CD4-positive, alpha-beta T cell treated with Interleukin-4 for 4 hours (primary cell): ENCODE measurements at regions not wholly inside any gene's neighbourhood (a gene's known extent, or its start where the extent isn't known, plus 50 kb on each side); places are given as distances from the start of the nearest gene placed in this dataset.
"Not testable (repeated sequence)": the region's sequence is repeated elsewhere in the genome, so short reads cannot be mapped to it uniquely, and the experiment has no call there.

Experiments
- DNase-seq: peaks from one replicate; pipeline ENCODE4 v3.0.0-alpha.2; 2020

DNA sequence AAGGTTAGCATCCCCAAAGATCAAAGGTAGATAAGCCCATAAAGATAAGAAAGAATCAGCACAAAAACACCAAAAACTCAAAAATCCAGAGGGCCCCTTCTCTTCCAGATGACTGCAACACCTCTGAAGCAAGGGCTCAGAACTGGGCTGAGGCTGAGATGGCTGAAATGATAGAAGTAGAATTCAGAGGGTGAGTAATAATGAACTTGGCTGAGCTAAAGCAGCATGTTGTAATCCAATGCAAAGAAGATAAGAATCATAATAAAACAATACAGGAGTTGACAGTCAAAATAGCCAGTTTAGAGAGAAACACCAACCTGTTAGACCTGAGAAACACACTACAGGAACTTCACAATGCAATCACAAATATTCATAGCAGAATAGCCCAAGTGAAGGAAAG, 406.9 kb upstream of the CXADR start:
- no peak for DNase-seq

- DNase-seq = no peak
Measured at GRCh38 chr21:17114045-17114444, 398.8 kb upstream of the CXADR start.

- no peak for DNase-seq
Measured at GRCh38 chr21:17118638-17119384, 394.0 kb upstream of the CXADR start.

- DNase-seq = no peak
Measured at GRCh38 chr21:17119466-17120297, 393.2 kb upstream of the CXADR start.

- not testable (repeated sequence) for DNase-seq
Measured at GRCh38 chr21:17127395-17127794, 385.4 kb upstream of the CXADR start.

DNA sequence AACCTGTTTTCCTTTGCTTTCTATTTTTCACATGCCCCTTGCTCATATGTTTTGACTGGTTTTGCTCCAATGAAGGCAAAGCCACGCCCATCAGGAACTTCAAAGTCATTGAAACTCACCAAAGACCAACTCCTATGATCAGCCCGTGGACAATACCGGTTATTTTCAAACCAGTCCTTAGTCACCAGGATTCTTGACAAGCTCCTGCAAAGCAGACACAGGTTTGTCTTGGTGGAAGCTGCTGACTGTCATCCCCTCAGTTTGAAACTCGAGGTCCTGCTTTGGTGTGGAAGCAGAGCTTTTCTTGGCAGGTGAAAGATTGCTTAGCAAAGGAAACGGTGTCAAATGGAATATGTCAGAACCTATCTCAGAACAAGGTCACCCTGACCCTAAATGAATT, 384.7 kb upstream of the CXADR start:
- no peak for DNase-seq

DNA sequence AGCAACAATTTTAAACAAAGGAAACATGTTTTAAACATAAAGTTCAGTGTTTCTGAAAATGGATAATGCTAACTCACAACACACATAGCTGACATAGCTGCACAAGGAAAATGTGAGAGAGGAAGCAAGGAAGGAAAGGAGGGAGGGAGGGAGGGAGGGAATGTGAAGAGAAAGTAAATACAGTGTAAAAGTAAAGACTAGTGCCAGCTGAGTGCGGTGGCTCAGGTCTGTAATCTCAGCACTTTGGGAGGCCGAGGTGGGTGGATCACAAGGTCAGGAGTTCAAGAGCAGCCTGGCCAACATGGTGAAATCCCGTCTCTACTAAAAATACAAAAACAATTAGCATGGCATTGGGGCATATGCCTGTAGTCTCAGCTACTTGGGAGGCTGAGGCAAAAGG, 373.7 kb upstream of the CXADR start:
- not testable (repeated sequence) for DNase-seq

DNA sequence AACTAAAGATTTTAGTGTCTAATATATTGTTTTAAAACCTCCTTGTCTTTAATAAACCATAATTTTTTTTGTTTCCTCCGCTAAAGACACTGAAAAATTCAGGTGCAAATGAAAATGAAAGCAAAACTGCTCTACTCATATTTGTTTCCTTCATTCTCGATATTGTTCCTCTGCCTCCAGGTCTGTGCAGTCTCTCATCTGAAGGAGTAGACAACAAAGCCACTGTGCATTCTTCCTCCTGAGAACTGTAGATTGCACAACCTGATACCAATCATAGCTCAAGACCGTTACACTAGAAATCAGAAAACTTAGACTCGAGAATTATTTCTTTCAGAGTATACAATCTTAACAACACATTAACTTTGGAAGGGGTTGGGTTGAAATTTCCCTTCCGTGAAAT, 373.1 kb upstream of the CXADR start:
- no peak for DNase-seq

DNA sequence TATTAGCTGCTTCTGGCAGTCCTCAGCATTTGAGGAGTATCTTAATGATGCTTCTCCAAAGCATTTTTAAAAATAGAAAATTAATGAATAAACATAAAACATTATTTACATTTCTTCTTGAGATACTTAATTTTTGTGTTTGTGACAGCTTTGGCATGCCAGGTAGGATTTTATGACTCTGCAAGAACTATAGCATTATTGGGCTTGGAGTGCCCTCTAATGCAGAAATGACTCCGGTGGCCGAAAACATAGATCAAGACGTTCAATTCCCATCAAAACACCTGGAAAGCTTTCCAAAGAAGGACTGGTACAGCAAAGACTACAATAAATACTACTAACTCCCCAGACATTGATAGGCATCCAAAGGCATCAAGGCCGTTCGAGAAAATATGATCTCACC, 366.4 kb upstream of the CXADR start:
- DNase-seq = no peak

DNA sequence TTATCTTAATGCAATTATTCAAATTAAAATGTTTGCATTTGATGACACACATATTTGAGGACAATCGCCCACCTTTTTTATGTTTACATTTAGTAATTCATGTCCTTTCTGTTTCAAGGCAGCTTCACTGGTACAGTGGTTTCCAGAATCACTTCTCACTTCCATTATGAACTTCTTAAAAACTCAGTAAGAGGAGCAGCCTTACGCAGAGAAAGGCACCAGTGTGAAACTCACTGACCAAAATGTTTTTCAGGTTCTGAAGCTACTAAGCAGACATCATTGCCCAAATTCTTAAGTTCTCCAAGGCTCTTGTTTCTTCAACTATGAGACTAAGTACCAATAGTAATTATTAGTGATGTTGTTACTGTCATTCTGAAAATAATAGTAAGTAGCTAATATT, 353.1 kb upstream of the CXADR start:
- DNase-seq = no peak

DNA sequence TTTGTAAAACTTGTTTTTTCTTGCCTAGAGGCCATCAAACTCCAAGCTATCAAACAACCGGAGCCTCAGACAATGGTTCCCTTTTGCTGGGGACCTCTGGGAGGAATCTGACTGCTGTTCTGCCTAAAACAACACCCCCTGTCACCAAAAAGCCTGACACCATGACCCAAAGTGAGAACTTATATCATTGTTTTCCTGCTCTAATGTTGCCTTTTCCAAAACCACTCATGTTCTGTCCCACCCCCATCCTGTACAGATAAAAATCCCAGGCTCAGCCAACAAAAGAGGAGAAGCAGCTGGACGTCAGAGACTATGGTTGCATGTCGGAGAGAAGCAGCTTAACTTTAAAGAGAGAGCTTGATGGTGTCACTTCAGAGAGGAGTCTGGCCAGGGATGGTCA, 327.2 kb upstream of the CXADR start:
- no peak for DNase-seq

GRCh38 chr21:17189963-17190362, 322.9 kb upstream of the CXADR start:
- no peak for DNase-seq

GRCh38 chr21:17191346-17191993, 321.4 kb upstream of the CXADR start:
- no peak for DNase-seq

DNA sequence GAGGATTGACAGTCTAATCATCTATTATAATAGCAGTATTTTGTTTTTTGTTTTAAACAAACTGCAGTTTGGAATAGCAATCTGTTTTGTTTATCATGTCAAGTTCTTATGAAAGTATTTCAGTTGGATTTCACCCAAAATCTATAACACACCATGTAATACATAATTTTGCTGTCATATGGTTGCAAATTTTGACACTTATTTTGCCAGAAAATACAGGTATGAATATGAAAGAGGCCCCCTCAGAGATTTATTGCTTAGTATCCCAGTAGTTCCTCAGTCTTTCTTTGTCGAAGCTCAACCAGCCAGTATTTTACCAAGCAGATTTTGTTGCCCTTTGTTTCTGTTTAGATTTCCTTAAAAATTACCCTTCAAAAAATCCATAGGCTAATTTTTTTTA, 317.5 kb upstream of the CXADR start:
- DNase-seq = no peak

DNA sequence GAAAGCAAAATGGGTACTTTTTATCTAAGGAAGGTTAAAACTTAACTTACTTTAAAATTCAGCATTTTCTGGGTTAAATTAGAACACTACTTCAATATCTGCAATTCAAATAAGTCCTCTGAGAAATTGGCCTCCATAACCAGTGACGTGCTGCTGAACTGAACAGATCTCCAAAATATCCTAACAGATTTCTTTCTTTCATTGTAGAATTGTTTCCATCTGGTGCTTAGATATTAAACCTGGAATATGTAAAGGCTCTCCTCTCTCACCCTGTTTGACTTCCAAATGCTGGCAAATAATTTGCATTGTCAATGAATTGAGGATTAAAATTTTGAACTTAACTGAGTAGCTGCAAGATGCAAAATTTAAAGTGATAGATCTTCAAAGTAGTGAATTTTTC, 316.9 kb upstream of the CXADR start:
- DNase-seq = no peak

GRCh38 chr21:17196623-17197022, 316.2 kb upstream of the CXADR start:
- no peak for DNase-seq

DNA sequence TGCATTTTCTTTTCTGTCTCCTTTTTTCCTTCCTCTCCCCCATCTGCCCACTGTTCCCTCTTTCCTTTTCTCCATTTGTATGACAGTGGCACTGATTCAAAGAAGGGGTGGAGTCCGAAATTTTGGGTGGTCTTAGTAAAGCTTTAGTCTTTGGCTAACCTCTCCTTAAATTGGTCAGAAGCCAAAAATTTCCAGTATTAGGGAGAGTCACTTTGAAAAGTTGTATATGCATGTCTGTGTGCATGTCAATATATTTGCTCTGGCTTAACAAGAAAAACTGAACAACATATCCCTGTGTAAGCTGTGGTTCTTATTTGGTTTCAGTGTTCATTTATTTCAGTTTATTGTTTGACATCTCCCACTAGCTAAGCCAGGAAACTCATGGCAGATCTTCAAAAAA, 314.8 kb upstream of the CXADR start:
- no peak for DNase-seq

GRCh38 chr21:17200250-17200649, 312.6 kb upstream of the CXADR start:
- DNase-seq = no peak

DNA sequence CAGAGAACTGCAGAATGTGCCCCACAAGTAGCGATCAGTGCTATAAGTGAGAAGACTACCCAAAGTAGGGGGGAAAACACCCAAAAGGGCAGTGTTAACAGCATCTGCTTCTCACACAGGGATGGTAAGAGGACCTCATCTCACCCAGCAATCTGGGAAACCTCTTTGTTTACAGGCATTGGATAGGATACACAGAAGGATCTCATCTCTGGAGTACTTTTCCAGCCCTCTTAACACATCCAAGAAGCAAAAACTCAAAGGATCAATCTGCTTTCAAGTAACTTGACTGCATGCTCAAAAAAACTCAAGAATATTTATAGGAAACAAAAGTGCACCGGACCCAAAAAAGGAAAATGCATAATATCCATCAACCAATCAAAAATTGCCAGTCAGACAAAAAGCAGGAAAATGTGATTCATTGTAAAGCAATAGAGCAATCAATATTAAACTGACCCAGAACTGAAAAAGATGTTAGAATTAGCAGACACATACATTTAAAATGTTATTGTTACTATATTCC, 311.0 kb upstream of the CXADR start:
- DNase-seq = no peak

GRCh38 chr21:17214801-17215200, 298.0 kb upstream of the CXADR start:
- DNase-seq = no peak

DNA sequence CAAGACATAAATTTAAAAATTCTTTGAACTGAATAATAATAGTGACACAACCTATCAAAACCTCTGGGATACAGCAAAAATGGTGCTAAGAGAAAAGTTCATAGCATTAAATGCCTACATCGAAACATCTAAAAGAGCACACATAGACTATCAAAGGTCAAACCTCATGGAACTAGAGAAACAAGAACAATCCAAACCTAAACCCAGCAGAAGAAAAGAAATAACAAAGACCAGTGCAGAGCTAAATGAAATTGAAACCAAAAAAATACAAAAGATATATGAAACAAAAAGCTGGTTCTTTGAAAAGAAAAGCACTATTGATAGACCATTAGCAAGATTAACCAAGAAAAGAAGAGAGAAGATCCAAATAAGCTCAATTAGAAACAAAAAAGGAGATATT, 293.8 kb upstream of the CXADR start:
- DNase-seq = not testable (repeated sequence)

- no peak for DNase-seq
Measured at GRCh38 chr21:17231124-17231523, 281.7 kb upstream of the CXADR start.

GRCh38 chr21:17231771-17232170, 281.1 kb upstream of the CXADR start:
- no peak for DNase-seq

DNA sequence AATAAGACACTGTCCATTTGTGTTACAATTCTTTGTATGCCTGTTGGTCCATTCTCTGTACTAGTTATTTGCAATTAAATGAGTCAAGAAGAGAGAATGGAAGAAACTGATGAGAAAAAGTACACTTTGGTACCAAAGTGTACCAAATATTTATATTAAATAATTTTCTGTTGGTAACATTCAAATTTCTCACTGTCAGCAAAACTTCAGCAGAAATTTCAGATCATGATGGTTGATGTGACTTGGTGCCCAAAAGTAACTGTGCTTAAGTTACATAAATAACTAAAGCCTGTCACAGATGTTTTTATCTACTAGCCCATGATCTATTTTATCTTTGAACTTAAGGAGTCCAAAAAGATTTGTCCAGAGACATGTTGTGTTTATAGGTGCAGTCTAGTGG, 274.4 kb upstream of the CXADR start:
- DNase-seq = no peak
